ENCODE measurements at regions not wholly inside any gene's neighbourhood (a gene's known extent, or its start where the extent isn't known, plus 50 kb on each side); places are given as distances from the start of the nearest gene placed in this dataset.

DNA sequence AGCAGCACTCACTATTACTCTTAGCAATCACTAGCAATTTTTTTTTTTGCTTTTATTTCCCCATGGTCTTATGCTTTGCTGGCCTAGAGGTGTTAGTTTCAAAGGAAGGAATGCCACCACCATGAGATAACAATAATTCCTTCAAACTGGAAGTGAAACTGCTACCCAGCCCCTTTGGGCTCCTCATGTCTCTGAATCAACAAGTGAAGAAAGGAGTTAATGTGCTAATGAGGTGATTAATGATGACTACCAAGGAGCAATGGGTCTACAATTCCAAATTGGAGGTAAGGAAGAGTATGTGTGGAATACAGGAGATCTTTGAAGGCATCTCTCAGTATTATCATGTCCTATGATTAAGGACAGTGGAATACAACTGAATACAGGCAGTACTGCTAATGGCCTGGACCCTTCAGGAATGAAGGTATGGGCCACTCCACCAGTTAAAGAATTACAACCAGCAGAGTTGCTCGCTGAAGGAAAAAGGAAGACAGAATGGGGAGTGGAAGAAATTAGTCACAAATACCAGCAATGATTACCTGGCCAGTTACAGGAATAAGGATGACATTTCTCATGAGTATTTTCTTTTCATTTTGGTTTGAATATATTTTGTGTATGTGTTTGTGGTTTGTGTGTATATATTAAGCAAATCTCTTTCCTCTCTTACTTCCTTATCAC, 652.9 kb downstream of the ADGRL2 start:
- DNase-seq = no peak

- no peak for DNase-seq
Measured at GRCh38 chr1:82452096-82452495, 651.4 kb downstream of the ADGRL2 start.

DNA sequence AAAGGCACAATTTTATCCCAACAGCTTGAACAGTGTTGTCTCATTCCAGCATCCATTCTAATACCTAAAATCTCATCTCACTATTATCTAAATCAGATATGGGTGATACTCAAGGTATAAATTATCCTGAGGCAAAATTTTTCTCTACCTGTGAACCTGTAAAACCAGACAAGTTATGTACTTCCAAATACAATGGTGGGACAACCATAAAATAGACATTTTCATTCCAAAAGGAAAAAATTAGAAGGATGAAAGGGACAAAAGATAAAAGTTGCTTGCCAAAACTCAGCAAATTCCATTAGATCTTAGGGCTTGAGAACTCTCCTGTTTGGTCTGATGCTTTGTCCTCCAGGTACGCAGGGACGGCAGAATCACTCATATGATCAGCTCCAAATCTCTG, 650.5 kb downstream of the ADGRL2 start:
- no peak for DNase-seq

- DNase-seq = no peak
Measured at GRCh38 chr1:82449506-82450057, 648.8 kb downstream of the ADGRL2 start.

DNA sequence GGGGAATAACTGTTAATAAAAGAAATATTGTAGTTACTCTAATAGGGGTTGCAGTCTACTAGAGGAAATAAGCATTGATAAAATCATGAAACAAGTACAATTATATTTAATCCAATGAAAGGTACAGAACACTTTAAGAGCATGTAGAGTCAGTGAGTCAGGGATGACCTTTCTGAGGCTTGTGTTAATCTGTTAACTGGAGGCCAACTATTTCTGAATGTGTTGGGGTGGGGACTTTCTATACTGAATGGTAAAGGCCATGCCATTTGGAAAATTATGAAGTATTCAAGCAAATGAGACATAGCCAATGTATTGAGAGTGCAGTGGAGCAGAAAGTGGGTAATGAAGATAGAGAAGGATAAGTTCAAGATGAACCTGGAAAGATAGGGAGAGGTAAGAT, 646.2 kb downstream of the ADGRL2 start:
- no peak for DNase-seq

DNA sequence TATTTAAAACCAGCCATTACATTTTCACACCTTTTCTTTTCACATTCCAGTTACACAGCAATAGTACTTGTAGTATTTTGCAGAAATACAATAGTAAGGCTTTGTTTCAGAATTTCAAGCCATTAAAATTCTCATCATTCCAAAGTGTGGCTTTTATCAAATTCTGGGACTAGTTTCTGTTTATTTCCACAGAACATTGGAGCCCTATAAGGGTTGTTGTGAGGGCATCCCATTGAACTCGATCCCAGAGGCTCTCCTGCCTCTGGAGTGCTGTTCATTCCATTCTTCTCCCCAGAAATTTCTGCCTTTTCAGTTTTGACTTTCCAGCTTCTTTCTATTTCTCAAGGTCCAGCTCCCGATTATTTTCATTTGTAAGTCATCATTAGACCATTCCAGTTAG, 645.5 kb downstream of the ADGRL2 start:
- DNase-seq = no peak

DNA sequence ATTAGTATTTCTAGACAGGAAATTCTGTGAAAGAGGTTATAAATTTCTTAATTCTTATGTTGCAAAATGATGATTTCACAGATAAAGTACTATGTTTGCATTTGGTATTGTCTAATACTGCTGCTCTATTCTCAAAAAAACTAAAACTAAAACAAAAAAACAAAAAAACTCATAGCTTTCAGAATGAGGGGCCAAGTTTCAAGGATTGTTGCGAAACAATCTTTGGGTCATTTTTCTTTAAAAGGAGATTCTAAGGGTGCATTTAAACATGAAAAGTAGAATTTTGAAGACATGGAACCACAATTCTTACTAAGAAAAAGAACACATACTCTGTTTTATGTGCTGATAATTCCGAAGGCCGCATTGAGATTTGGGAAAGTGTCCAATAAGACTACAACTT, 645.1 kb downstream of the ADGRL2 start:
- no peak for DNase-seq

GRCh38 chr1:82445132-82445531, 644.4 kb downstream of the ADGRL2 start:
- no peak for DNase-seq

DNA sequence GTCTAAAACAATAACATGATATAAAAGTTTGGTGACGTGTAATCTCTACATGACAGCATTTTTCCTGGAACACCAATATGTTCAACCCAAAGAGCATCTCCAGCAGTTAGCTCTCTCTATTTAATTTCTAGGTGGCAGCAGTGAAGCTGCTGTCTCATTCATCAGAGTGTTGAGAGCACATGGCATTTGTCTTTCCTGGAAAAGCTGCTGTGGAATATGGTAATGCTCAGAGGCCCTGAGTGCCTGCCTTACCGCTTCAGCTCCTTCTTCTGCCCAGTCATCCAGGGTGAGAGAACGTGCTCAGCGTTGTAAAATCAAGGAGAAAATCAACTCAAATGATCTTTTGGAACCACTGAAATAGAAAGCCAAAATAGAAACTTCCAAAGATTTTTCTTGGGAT, 640.7 kb downstream of the ADGRL2 start:
- DNase-seq = no peak

- DNase-seq = no peak
Measured at GRCh38 chr1:82423174-82423815, 622.6 kb downstream of the ADGRL2 start.

- DNase-seq = no peak
Measured at GRCh38 chr1:82421782-82422181, 621.0 kb downstream of the ADGRL2 start.

GRCh38 chr1:82420584-82420983, 619.9 kb downstream of the ADGRL2 start:
- DNase-seq = no peak

GRCh38 chr1:82411605-82412004, 610.9 kb downstream of the ADGRL2 start:
- DNase-seq = no peak

GRCh38 chr1:82405333-82405732, 604.6 kb downstream of the ADGRL2 start:
- no peak for DNase-seq

DNA sequence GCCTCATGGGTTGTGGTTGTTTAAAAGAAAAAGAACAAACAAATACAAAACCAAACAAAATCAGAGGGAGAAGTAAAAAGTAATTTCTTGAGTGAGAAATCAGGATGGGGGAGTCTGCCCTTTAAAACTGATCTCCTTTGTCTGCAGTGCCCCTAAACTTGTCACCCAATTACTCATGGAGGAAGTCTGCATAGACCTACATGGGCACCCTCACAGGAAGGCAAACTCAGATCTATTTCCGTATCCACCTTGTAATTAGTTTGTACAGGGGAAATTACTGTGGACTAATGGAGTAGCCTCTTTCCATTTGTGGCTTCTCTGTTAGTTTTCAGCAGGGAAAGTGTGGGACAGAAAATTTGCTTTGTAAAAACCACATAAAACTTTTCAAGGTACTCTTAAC, 600.4 kb downstream of the ADGRL2 start:
- no peak for DNase-seq

GRCh38 chr1:82400521-82400920, 599.8 kb downstream of the ADGRL2 start:
- no peak for DNase-seq

- no peak for DNase-seq
Measured at GRCh38 chr1:82399093-82399492, 598.4 kb downstream of the ADGRL2 start.

DNA sequence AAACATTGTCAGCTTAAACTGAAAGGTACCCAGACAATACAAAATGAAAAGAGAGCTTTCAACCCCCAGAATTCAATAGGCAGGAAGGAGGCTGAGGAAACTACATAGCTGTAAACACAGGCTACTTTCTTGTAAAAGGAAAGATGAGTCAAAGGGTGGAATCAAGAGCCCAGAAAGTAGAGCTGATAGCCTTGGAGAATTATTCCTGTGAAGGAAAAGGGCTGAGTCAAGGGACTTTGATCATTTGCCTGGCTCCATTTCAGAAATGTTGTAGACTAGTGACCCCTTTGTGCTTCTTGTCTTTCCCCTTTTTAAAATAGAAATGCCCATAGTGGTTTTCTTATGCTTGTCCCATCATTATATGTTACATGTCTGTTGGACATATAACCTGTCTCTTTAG, 597.6 kb downstream of the ADGRL2 start:
- DNase-seq = no peak

- no peak for DNase-seq
Measured at GRCh38 chr1:82395440-82395839, 594.7 kb downstream of the ADGRL2 start.

GRCh38 chr1:82392946-82393345, 592.2 kb downstream of the ADGRL2 start:
- DNase-seq = no peak

GRCh38 chr1:82392513-82392912, 591.8 kb downstream of the ADGRL2 start:
- DNase-seq = no peak

DNA sequence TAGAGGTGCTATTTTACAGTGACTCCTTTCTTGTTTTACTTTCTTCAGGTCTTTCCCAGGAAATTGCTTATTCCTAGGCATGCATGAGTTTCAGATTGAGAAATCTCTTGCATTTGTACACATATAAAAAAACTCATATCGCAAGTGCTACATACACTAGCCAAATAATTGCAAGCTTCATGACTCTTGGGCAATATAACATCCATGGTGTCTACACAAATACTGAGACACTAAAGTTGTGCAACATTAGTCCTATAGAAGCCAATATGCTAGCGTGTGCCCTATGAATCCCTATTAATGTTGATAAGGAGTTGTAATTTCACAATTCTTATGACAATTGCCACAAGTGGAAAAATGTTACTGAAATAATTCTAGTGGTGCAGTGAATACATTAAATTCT, 591.0 kb downstream of the ADGRL2 start:
- DNase-seq = no peak

GRCh38 chr1:82390627-82391026, 589.9 kb downstream of the ADGRL2 start:
- DNase-seq = no peak

DNA sequence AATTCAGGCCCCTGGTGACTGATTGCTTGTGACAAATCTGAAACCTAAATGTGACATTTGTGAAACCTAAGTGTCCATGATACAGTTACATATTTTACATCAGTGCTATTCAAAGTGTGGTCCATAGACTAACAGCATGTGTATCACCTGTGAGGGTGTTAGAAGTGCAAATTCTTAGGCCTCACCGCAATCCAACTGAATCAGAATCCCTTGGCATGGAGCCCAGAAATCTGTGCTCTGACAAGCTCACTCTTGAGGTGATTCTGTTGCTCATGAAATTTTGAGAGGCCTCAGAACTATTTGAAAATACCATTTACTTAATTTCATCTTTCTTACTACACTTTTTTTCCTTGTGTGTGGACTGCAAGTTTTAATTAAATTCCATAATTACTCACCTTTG, 587.9 kb downstream of the ADGRL2 start:
- no peak for DNase-seq

- DNase-seq = no peak
Measured at GRCh38 chr1:82387012-82387366, 586.3 kb downstream of the ADGRL2 start.

All from hematopoietic multipotent progenitor cell treated with erythropoietin and hydrocortisone succinate and interleukin-3 and kit ligand, for 8 days (in vitro differentiated cells).